B cell (primary cell): ENCODE measurements at regions not wholly inside any gene's neighbourhood (a gene's known extent, or its start where the extent isn't known, plus 50 kb on each side); places are given as distances from the start of the nearest gene placed in this dataset.

Source experiments
- EZH2 ChIP-seq: IDR thresholded peaks from 2 replicates; pipeline ENCODE4 v1.6.1; 2012; ENCODE audit warnings: borderline replicate concordance, low read depth, mild to moderate bottlenecking, moderate library complexity, low read length; ENCODE audit not compliant: insufficient read depth, poor library complexity, severe bottlenecking
- TF ChIP-seq, protein P1 (sequence below): fragments of 200-600 bp; IDR thresholded peaks from one replicate; pipeline ENCODE4 v1.8.0; 2022; ENCODE audit warnings: antibody characterized with exemption, mild to moderate bottlenecking

DNA sequence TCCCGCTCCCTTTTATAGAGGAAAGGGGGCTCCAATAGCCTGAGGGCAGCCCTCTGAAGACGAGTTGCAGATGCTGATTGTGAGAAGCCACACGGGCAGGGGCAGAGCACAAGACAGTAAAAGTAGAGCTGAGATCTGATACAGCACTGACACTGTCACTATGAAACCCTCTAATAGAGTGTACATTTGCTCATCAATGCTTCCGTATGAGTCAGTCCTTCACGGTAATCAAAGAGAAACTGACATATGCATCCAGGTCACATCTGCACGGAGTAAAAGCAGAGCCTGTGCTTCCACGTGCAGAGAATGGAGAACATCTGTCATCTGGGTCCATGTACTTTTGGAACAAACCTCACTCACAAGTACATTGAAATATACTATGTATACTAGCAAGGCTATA lies 60.6 kb upstream of the TMEM215 start:
- TF ChIP-seq, protein P1, sequence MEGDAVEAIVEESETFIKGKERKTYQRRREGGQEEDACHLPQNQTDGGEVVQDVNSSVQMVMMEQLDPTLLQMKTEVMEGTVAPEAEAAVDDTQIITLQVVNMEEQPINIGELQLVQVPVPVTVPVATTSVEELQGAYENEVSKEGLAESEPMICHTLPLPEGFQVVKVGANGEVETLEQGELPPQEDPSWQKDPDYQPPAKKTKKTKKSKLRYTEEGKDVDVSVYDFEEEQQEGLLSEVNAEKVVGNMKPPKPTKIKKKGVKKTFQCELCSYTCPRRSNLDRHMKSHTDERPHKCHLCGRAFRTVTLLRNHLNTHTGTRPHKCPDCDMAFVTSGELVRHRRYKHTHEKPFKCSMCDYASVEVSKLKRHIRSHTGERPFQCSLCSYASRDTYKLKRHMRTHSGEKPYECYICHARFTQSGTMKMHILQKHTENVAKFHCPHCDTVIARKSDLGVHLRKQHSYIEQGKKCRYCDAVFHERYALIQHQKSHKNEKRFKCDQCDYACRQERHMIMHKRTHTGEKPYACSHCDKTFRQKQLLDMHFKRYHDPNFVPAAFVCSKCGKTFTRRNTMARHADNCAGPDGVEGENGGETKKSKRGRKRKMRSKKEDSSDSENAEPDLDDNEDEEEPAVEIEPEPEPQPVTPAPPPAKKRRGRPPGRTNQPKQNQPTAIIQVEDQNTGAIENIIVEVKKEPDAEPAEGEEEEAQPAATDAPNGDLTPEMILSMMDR = no peak
- TF ChIP-seq EZH2 = no peak
